Smooth muscle cell (in vitro differentiated cells): ENCODE measurements at regions not wholly inside any gene's neighbourhood (a gene's known extent, or its start where the extent isn't known, plus 50 kb on each side); places are given as distances from the start of the nearest gene placed in this dataset.

ENCODE experiments used
- DNase-seq: peaks from one replicate; lab custom pipeline; 2025; ENCODE audit not compliant: unreplicated experiment; lab: John Stamatoyannopoulos, UW
- H2AFZ ChIP-seq: fragments of 200-600 bp; sonication (generic); 2 replicates; pipeline ENCODE4 v1.6.0; 2016; ENCODE audit warnings: antibody characterized with exemption, low read depth, mild to moderate bottlenecking
- H3F3A ChIP-seq: fragments of 200-600 bp; sonication (generic); 2 replicates; pipeline ENCODE4 v1.6.0; 2017; ENCODE audit warnings: antibody characterized with exemption, low read depth
- H3K27ac ChIP-seq: fragments of 200-600 bp; sonication (generic); 2 replicates; pipeline ENCODE4 v1.5.1; 2016; ENCODE audit warnings: low read depth, mild to moderate bottlenecking
- H3K27me3 ChIP-seq: fragments of 200-600 bp; sonication (generic); 2 replicates; pipeline ENCODE4 v1.6.1; 2016; ENCODE audit warnings: low read depth, mild to moderate bottlenecking
- H3K36me3 ChIP-seq: fragments of 200-600 bp; sonication (generic); 2 replicates; pipeline ENCODE4 v1.5.1; 2016; ENCODE audit warnings: low read depth
- H3K4me1 ChIP-seq: fragments of 200-600 bp; sonication (generic); 2 replicates; pipeline ENCODE4 v1.5.1; 2016; ENCODE audit warnings: low read depth
- H3K4me2 ChIP-seq: fragments of 200-600 bp; sonication (generic); 2 replicates; pipeline ENCODE4 v1.6.0; 2016; ENCODE audit warnings: mild to moderate bottlenecking
- H3K4me3 ChIP-seq: fragments of 200-600 bp; sonication (generic); 2 replicates; pipeline ENCODE4 v1.5.1; 2016; ENCODE audit warnings: mild to moderate bottlenecking
- H3K79me2 ChIP-seq: fragments of 200-600 bp; sonication (generic); 2 replicates; pipeline ENCODE4 v1.6.0; 2016; ENCODE audit warnings: low read depth, mild to moderate bottlenecking
- H3K9ac ChIP-seq: fragments of 200-600 bp; sonication (generic); 2 replicates; pipeline ENCODE4 v1.6.0; 2016; ENCODE audit warnings: low read depth
- H3K9me3 ChIP-seq: fragments of 200-600 bp; sonication (generic); replicated peaks from 2 replicates; pipeline ENCODE4 v1.5.1; 2016; ENCODE audit warnings: low read depth
- H4K20me1 ChIP-seq: fragments of 200-600 bp; sonication (generic); 2 replicates; pipeline ENCODE4 v1.6.0; 2016; ENCODE audit warnings: low read depth
- CTCF ChIP-seq: fragments of 200-600 bp; sonication (generic); IDR thresholded peaks from 2 replicates; pipeline ENCODE4 v1.5.1; 2017; ENCODE audit warnings: borderline replicate concordance, mild to moderate bottlenecking, antibody characterized with exemption; ENCODE audit not compliant: insufficient read depth, poor library complexity, severe bottlenecking
- WGBS: methylation state at CpG from one replicate; pipeline ENCODE4 v1.1.7; 2016; ENCODE audit warnings: low lambda C conversion rate; 5-methylcytosine and 5-hydroxymethylcytosine counted together

- H2AFZ ChIP-seq: no peak overlapping the region
- no peak for TF ChIP-seq CTCF
Measured at GRCh38 chr4:95959633-95960032, 119.7 kb downstream of the PDHA2 start.

GRCh38 chr4:95963456-95963855 is 123.6 kb downstream of the PDHA2 start:
- Histone ChIP-seq H3K9me3 (no peaks in the 10 kb centered on the region), H3K4me1 (no peaks in the 10 kb centered on the region), H3K27ac (no peak overlapping the region), H3K27me3 (no peaks in the 10 kb centered on the region), H3K9ac (no peak overlapping the region), H2AFZ (no peak overlapping the region), H4K20me1 (no peaks in the 10 kb centered on the region), H3F3A (no peaks in the 10 kb centered on the region), H3K4me3 (no peak overlapping the region), H3K4me2 (no peak overlapping the region), H3K79me2 (no peaks in the 10 kb centered on the region), H3K36me3 (no peaks in the 10 kb centered on the region)
- 74% methylated on average over 3 of the region's 3 CpGs for WGBS
- no peak for DNase-seq
- no peak for TF ChIP-seq CTCF

More at GRCh38 chr4:95959633-95960032, 119.7 kb downstream of the PDHA2 start:
- no peak overlapping the region for H3K4me2 ChIP-seq
- 94% methylated on average over 2 of the region's 2 CpGs for WGBS
- no peaks in the 10 kb centered on the region for H3K79me2 ChIP-seq
- no peaks in the 10 kb centered on the region for H4K20me1 ChIP-seq
- no peak for DNase-seq
- H3K4me1 ChIP-seq: no peaks in the 10 kb centered on the region
- no peak overlapping the region for H3K4me3 ChIP-seq
- H3F3A ChIP-seq: no peaks in the 10 kb centered on the region
- no peaks in the 10 kb centered on the region for H3K27me3 ChIP-seq
- no peak overlapping the region for H3K9ac ChIP-seq
- no peaks in the 10 kb centered on the region for H3K9me3 ChIP-seq
- no peaks in the 10 kb centered on the region for H3K36me3 ChIP-seq
- H3K27ac ChIP-seq: no peak overlapping the region

GRCh38 chr4:95979961-95980876 is 140.3 kb downstream of the PDHA2 start:
- TF ChIP-seq CTCF: no peak
- Histone ChIP-seq H3K9ac (no peak overlapping the region), H4K20me1 (no peaks in the 10 kb centered on the region), H3K9me3 (no peaks in the 10 kb centered on the region), H2AFZ (no peak overlapping the region), H3F3A (no peaks in the 10 kb centered on the region), H3K4me1 (no peaks in the 10 kb centered on the region), H3K79me2 (no peaks in the 10 kb centered on the region), H3K27me3 (no peaks in the 10 kb centered on the region), H3K4me2 (no peak overlapping the region), H3K4me3 (no peak overlapping the region), H3K27ac (no peak overlapping the region), H3K36me3 (no peaks in the 10 kb centered on the region)
- 90% methylated on average over 12 of the region's 13 CpGs for WGBS
- DNase-seq: no peak

DNA sequence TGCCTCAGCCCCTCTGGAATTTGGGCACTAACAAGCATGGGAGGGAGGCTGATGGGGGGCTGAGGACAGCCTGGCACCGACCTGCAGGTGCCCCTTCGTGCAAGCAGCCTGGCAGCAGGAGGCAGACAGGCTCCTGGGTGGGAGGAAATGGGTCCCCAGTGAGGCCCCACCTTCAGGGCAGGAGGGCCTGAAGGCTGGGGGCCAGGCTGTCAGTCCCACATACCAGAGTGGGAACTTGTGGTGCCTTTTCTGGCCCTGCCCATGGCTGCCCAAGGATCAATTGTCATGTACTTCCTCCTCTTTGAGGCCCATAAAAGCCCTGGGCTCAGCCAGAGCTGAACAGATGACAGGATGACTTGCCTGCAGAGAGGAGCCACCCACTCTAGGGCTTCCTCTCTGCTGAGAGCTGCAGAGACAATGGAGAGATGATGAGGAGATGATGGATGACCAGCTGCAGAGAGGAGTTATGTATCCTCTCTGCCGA is 141.0 kb downstream of the PDHA2 start:
- H3K27ac ChIP-seq: no peak overlapping the region
- no peaks in the 10 kb centered on the region for H3K79me2 ChIP-seq
- no peak for TF ChIP-seq CTCF
- no peak overlapping the region for H3K9ac ChIP-seq
- no peaks in the 10 kb centered on the region for H3F3A ChIP-seq
- no peaks in the 10 kb centered on the region for H3K27me3 ChIP-seq
- no peaks in the 10 kb centered on the region for H3K36me3 ChIP-seq
- H3K4me3 ChIP-seq: no peak overlapping the region
- H3K4me1 ChIP-seq: no peaks in the 10 kb centered on the region
- H4K20me1 ChIP-seq: no peaks in the 10 kb centered on the region
- no peak overlapping the region for H3K4me2 ChIP-seq
- H2AFZ ChIP-seq: no peak overlapping the region
- no peaks in the 10 kb centered on the region for H3K9me3 ChIP-seq
- WGBS: 79% methylated on average over 3 of the region's 3 CpGs
- DNase-seq: no peak
